Upper lobe of left lung (tissue), 6 donors: ENCODE measurements at regions not wholly inside any gene's neighbourhood (a gene's known extent, or its start where the extent isn't known, plus 50 kb on each side); places are given as distances from the start of the nearest gene placed in this dataset.

Experiments
- ATAC-seq, 2 donors: fragments of 200-7000 bp; cut with Tn5 transposase; one replicate each; pipeline ENCODE4 v1.9.1; 2022; ENCODE audit warnings: mild to moderate bottlenecking in 2 of 2, moderate library complexity in 2 of 2; ENCODE audit not compliant: low FRiP score in 2 of 2
- DNase-seq, 2 donors: peaks; one replicate each; pipeline ENCODE4 v3.0.0-alpha.2; 2019 to 2020
- H3K27ac ChIP-seq, 4 donors: fragments of 200-600 bp; sonication (generic); one replicate each; pipeline ENCODE4 v1.5.1; 2016 to 2019
- H3K27me3 ChIP-seq, 4 donors: fragments of 200-600 bp; sonication (generic); one replicate each; pipeline ENCODE4 v1.5.1; 2017 to 2019
- H3K36me3 ChIP-seq, 4 donors: fragments of 200-600 bp; sonication (generic); one replicate each; pipeline ENCODE4 v1.5.1; 2016 to 2019
- H3K4me1 ChIP-seq, 4 donors: fragments of 200-600 bp; sonication (generic); one replicate each; pipeline ENCODE4 v1.5.1; 2018 to 2019
- H3K4me3 ChIP-seq, 4 donors: fragments of 200-600 bp; sonication (generic); one replicate each; pipeline ENCODE4 v1.5.1; 2017 to 2019; ENCODE audit warnings: mild to moderate bottlenecking in 2 of 4, moderate library complexity in 1 of 4
- H3K9me3 ChIP-seq, 4 donors: fragments of 200-600 bp; sonication (generic); one replicate each; pipeline ENCODE4 v1.5.1; 2018 to 2019
- CTCF ChIP-seq, 6 experiments: fragments of 450-650 bp in 4 of 6; fragments of 200-600 bp in 2 of 6; sonication (generic) in 2 of 6; IDR thresholded peaks; one replicate each; pipeline ENCODE4 v1.5.1; 2016 to 2019; ENCODE audit warnings: antibody characterized with exemption in 6 of 6
- EP300 ChIP-seq, 4 donors: sonication (generic); formaldehyde crosslinking; IDR thresholded peaks; one replicate each; pipeline ENCODE4 v1.5.1; 2017; ENCODE audit warnings: antibody characterized with exemption in 4 of 4, control low read depth in 2 of 4
- POLR2A ChIP-seq, 4 donors: fragments of 450-650 bp; IDR thresholded peaks; one replicate each; pipeline ENCODE4 v1.5.1; 2016 to 2017; ENCODE audit warnings: antibody characterized with exemption in 4 of 4, mild to moderate bottlenecking in 2 of 4
- POLR2AphosphoS5 ChIP-seq, 2 donors: sonication (generic); formaldehyde crosslinking; IDR thresholded peaks; one replicate each; pipeline ENCODE4 v1.5.1; 2017; ENCODE audit warnings: antibody characterized with exemption in 2 of 2
- WGBS, 2 donors: methylation state at CpG; one replicate each; pipeline ENCODE4 v1.1.5; 2017 to 2018; 5-methylcytosine and 5-hydroxymethylcytosine counted together
- donor health status: DM: no; HTN: no; CAD: no; lungs with moderate emphysema.
- donor health status: DM: no; HTN: yes; CAD: no; lungs with severe emphysema.

- H3K4me1 ChIP-seq: no peaks in the 10 kb centered on the region
- H3K27ac ChIP-seq: no peak overlapping the region
- H3K9me3 ChIP-seq: no peaks in the 10 kb centered on the region
- H3K27me3 ChIP-seq: no peaks in the 10 kb centered on the region
- TF ChIP-seq CTCF (IDR thresholded peaks at IDR 0.05): no peak
- no peak for TF ChIP-seq POLR2AphosphoS5 (IDR thresholded peaks at IDR 0.05)
- no peak for TF ChIP-seq POLR2A (IDR thresholded peaks at IDR 0.05)
- no peak for TF ChIP-seq EP300 (IDR thresholded peaks at IDR 0.05)
- no peaks in the 10 kb centered on the region for H3K36me3 ChIP-seq
- H3K4me3 ChIP-seq: no peak overlapping the region
- ATAC-seq (no peak), DNase-seq (no peak)
- 85 to 86% methylated on average over 13 to 20 of the region's 20 CpGs for WGBS, 2 donors
These were observed 669.9 kb downstream of the BRD1 start for GRCh38 chr22:49157529-49158339.

DNA sequence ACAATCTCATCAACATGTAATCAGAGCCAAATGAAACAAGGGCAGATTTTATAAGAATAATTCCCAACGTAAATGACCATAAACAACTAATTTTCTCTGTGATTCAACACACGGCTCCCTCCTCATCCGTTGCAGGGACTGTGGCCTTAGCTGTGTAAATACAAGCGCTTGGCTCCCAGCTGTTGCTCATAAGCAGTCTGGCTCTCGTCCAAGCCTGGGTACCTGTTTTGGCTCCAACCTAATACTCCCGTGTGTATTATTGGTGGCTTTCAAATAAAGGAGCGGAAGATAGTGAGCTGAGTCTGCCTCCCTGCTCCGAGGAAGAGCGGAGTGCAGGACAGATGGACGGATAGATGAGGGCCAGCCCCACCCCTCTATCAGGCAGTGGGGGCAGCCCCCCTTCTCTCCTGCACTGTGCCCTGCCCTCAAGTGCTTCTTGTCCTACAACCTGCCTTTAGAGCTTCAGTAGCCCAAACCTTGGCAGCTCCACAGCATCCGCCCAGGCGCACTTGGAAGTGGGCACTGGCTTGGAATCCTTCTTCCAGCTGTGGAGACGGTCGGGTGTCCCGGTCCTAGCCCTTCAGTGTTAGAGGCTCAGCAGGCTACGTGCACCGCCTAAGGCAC lies 670.9 kb downstream of the BRD1 start:
- no peak for ATAC-seq
- Histone ChIP-seq H3K4me3 (no peak overlapping the region), H3K9me3 (no peaks in the 10 kb centered on the region), H3K36me3 (no peaks in the 10 kb centered on the region), H3K27ac (no peak overlapping the region), H3K27me3 (no peaks in the 10 kb centered on the region), H3K4me1 (no peaks in the 10 kb centered on the region)
- TF ChIP-seq EP300 (IDR thresholded peaks at IDR 0.05) (no peak), CTCF (IDR thresholded peaks at IDR 0.05) (no peak), POLR2AphosphoS5 (IDR thresholded peaks at IDR 0.05) (no peak), POLR2A (IDR thresholded peaks at IDR 0.05) (no peak)
- WGBS, 2 donors: 67 to 70% methylated on average over 17 of the region's 17 CpGs
- DNase-seq: no peak

DNA sequence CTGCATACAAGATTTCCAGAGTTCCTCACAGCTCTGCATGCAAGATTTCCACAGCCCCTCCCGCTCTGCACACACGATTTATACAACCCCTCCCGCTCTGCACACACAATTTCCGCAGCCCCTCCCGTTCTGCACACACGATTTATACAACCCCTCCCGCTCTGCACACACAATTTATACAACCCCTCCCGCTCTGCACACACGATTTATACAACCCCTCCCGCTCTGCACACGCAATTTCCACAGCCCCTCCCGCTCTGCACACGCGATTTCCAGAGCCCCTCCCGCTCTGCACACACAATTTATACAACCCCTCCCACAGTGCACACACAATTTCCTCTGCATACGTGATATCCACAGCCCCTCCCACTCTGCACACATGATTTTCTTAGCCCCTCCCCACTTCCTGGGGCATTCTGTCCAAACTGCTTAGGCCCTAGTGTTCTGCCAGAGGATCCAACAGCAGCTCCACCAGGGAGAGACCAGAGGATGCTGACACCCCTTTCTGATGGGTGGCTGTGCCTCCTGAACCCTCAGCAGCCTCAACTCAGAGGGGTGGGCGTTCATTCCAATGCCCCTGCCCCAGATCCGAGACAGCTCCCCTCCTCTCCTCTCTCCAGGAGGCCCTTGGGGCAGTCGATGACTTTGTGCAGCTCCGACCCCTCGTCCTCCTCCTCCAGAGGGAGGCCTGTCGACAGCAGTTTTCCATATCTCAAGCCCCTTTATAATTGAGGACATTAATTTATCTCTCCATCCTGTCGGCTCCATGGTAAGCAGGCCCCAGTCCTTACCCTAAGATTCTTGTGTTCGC lies 671.7 kb downstream of the BRD1 start:
- DNase-seq: no peak
- H3K27me3 ChIP-seq: no peaks in the 10 kb centered on the region
- 67 to 71% methylated on average over 22 to 24 of the region's 24 CpGs for WGBS, 2 donors
- no peaks in the 10 kb centered on the region for H3K9me3 ChIP-seq
- no peak for ATAC-seq
- no peaks in the 10 kb centered on the region for H3K4me1 ChIP-seq
- H3K36me3 ChIP-seq: no peaks in the 10 kb centered on the region
- TF ChIP-seq POLR2AphosphoS5 (IDR thresholded peaks at IDR 0.05) (no peak), EP300 (IDR thresholded peaks at IDR 0.05) (no peak), POLR2A (IDR thresholded peaks at IDR 0.05) (no peak), CTCF (IDR thresholded peaks at IDR 0.05) (no peak)
- H3K27ac ChIP-seq: no peak overlapping the region
- H3K4me3 ChIP-seq: no peak overlapping the region

GRCh38 chr22:49155039-49155769 lies 672.5 kb downstream of the BRD1 start:
- H3K36me3 ChIP-seq: no peaks in the 10 kb centered on the region
- TF ChIP-seq POLR2AphosphoS5 (IDR thresholded peaks at IDR 0.05): no peak
- H3K4me1 ChIP-seq: no peaks in the 10 kb centered on the region
- no peaks in the 10 kb centered on the region for H3K27me3 ChIP-seq
- ATAC-seq (no peak), DNase-seq (no peak)
- H3K9me3 ChIP-seq: no peaks in the 10 kb centered on the region
- no peak overlapping the region for H3K4me3 ChIP-seq
- no peak overlapping the region for H3K27ac ChIP-seq
- WGBS, 2 donors: 72 to 76% methylated on average over 21 to 26 of the region's 27 CpGs

DNA sequence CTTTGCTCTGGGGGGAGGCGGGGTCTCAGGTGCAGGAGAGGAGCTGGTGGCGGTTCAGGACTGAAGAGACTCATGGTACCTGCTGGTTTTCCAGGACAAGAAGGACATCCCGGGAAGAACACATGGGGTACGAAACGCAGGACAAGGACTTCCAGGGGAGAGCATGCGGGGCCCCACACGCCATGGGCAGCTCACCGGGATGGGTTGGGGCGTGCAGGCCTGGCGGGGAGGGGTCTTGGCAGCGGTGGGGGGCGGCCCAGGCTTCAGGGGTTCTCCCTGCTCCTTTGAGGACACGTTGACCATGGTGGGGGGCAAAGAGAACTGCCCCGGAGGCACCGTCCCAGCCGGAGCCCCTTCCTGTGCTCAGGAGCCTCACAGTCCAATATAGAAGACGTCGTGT lies 673.2 kb downstream of the BRD1 start:
- WGBS, 2 donors: 79 to 80% methylated on average over 18 of the region's 18 CpGs
- Histone ChIP-seq H3K27ac (no peak overlapping the region), H3K4me3 (no peak overlapping the region), H3K9me3 (no peaks in the 10 kb centered on the region), H3K27me3 (no peaks in the 10 kb centered on the region), H3K4me1 (no peaks in the 10 kb centered on the region), H3K36me3 (no peaks in the 10 kb centered on the region)
- no peak for TF ChIP-seq POLR2A (IDR thresholded peaks at IDR 0.05)
- no peak for TF ChIP-seq EP300 (IDR thresholded peaks at IDR 0.05)
- no peak for TF ChIP-seq POLR2AphosphoS5 (IDR thresholded peaks at IDR 0.05)
- no peak for TF ChIP-seq CTCF (IDR thresholded peaks at IDR 0.05)
- DNase-seq (no peak), ATAC-seq (no peak)
